Femur (tissue), 1 donor: ENCODE measurements at regions not wholly inside any gene's neighbourhood (a gene's known extent, or its start where the extent isn't known, plus 50 kb on each side); places are given as distances from the start of the nearest gene placed in this dataset.

ENCODE experiments used
- DNase-seq: peaks from one replicate; pipeline ENCODE4 v3.0.0-alpha.2; 2017

- no peak for DNase-seq
These were observed 606.0 kb downstream of the HDGFL1 start for GRCh38 chr6:23175391-23175790.

GRCh38 chr6:23176471-23176870, 607.1 kb downstream of the HDGFL1 start:
- DNase-seq: no peak

- DNase-seq: no peak
These were observed 607.5 kb downstream of the HDGFL1 start for GRCh38 chr6:23176883-23177282.

GRCh38 chr6:23177806-23178205, 608.4 kb downstream of the HDGFL1 start:
- DNase-seq: no peak

- DNase-seq: no peak
These were observed 610.6 kb downstream of the HDGFL1 start for GRCh38 chr6:23179994-23180393.

GRCh38 chr6:23180504-23181293, 611.3 kb downstream of the HDGFL1 start:
- peak; percentile 70 for DNase-seq

- no peak for DNase-seq
These were observed 612.2 kb downstream of the HDGFL1 start for GRCh38 chr6:23181356-23182110.

GRCh38 chr6:23183846-23184245, 614.5 kb downstream of the HDGFL1 start:
- DNase-seq: no peak

GRCh38 chr6:23184351-23184750, 615.0 kb downstream of the HDGFL1 start:
- DNase-seq: no peak

- no peak for DNase-seq
These were observed 626.1 kb downstream of the HDGFL1 start for GRCh38 chr6:23195487-23195886.

- DNase-seq: no peak
These were observed 630.2 kb downstream of the HDGFL1 start for GRCh38 chr6:23199541-23199940.

- no peak for DNase-seq
These were observed 631.6 kb downstream of the HDGFL1 start for GRCh38 chr6:23200946-23201345.

- DNase-seq: no peak
These were observed 632.8 kb downstream of the HDGFL1 start for GRCh38 chr6:23202207-23202606.

- DNase-seq: no peak
These were observed 643.0 kb downstream of the HDGFL1 start for GRCh38 chr6:23212398-23212797.

GRCh38 chr6:23213193-23213592, 643.8 kb downstream of the HDGFL1 start:
- no peak for DNase-seq

GRCh38 chr6:23213651-23214050, 644.3 kb downstream of the HDGFL1 start:
- DNase-seq: no peak

GRCh38 chr6:23218751-23219150, 649.4 kb downstream of the HDGFL1 start:
- no peak for DNase-seq

- DNase-seq: no peak
These were observed 653.4 kb downstream of the HDGFL1 start for GRCh38 chr6:23222724-23223123.

GRCh38 chr6:23224540-23224939, 655.2 kb downstream of the HDGFL1 start:
- DNase-seq: no peak

GRCh38 chr6:23228439-23229024, 659.2 kb downstream of the HDGFL1 start:
- DNase-seq: no peak

- no peak for DNase-seq
These were observed 674.5 kb downstream of the HDGFL1 start for GRCh38 chr6:23243854-23244253.

- DNase-seq: no peak
These were observed 674.9 kb downstream of the HDGFL1 start for GRCh38 chr6:23244300-23244699.

GRCh38 chr6:23245572-23245971, 676.2 kb downstream of the HDGFL1 start:
- DNase-seq: no peak

GRCh38 chr6:23246896-23247295, 677.5 kb downstream of the HDGFL1 start:
- no peak for DNase-seq
